Activated T-cell treated with anti-CD3 and anti-CD28 coated beads for 4 hours (primary cell): ENCODE measurements at regions not wholly inside any gene's neighbourhood (a gene's known extent, or its start where the extent isn't known, plus 50 kb on each side); places are given as distances from the start of the nearest gene placed in this dataset.

Experiments
- DNase-seq: peaks from one replicate; pipeline ENCODE4 v3.0.0-alpha.2; 2020

DNA sequence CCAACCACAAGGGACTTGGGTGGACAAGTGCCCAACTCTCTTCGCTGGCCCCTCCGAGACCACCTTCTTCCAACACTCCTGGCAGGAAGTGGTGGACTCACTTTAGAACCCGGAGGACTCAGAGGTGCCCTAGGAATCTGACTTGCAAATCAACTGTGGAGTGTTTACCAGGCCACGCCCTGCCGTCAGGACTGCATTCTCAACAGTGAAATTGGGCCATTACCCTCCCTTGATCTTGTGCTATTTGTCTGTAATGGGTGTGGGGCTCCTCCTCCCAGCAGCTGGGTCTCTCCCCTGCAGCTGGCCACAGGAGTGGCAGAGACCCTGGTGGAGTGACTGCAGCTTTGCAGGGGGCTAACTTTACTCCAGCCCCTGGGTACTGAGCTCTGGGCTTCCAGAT is 212.2 kb upstream of the RPL38 start:
- DNase-seq = no peak

- DNase-seq = no peak
Observed at GRCh38 chr17:73994946-73995345, 208.5 kb upstream of the RPL38 start.

DNA sequence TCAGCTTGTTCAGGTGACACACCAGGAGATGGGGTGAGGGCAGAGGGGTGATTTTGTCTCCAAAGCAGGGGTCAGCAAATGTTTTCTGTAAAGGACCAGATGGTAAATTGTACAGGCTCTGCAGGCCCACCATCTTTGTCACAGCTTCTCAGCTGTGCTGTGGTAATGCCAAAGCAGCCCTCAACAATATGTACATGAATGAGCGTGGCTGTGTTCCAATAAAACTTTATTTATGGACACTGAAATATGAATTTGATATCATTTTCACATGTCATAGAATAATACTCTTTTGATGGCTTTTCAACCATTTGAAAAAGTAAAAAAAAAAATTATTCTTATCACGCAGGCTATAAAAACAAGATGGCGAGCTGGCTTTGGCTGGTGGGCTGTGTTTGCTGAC is 206.4 kb upstream of the RPL38 start:
- no peak for DNase-seq

DNA sequence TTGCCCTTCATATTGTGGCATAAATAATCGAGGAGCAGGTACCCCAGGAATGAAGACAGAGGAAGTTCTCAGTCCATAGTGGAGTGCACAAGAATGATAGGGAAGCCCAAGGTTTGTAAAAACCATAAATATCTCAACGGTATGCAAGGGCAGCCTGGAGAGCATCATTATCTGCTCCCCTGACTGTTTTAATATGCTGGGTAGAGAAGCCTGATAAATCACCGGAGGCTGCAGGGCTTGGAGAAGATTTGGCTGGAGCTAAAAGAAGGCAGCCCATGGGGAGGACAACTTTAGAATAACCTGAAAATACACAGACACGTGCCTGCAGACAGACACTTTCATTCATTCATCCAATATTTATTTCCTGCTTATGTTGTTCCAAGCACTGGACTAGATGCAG is 205.2 kb upstream of the RPL38 start:
- no peak for DNase-seq

- DNase-seq = peak; percentile 47
Observed at GRCh38 chr17:73998653-73999645, 204.5 kb upstream of the RPL38 start.

DNA sequence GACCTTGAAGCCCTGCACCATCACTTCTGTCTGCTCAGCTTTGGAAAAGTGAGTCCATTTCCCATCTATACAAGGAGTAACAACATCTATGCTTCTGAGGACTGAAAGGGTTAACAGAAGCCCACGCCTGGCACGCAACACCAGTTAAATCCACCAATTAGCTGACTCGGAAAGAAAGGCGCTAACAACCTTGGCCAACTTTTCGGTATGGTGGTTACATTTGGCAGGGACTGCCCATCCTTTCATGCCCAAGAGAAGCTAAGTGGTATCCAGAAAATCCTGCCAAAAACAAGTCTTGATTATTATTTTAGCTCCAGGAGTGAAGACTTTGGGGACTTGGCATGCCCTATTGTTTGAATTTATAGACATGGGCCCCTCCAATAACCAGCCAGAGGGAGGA is 202.3 kb upstream of the RPL38 start:
- no peak for DNase-seq

GRCh38 chr17:74002241-74002640 is 201.2 kb upstream of the RPL38 start:
- DNase-seq = no peak

DNA sequence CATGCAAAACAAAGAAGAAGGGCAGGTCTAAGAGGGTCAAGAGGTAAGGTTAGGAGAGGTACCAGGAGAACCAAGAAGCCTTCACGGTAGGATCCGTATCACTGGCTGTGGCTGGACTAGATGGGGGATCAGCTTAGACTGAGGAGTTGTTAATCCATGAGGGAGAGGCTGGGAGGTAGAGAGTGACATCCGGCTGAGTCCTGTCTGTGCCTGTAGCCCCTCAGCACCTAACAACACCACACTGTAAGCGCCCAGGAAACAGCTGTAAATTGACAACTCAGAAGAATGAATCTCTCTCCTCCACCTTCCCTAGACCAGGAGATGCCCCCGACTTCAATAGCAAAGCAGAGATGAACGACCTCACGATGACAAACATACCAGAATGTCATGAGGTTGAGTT is 199.4 kb upstream of the RPL38 start:
- no peak for DNase-seq

DNA sequence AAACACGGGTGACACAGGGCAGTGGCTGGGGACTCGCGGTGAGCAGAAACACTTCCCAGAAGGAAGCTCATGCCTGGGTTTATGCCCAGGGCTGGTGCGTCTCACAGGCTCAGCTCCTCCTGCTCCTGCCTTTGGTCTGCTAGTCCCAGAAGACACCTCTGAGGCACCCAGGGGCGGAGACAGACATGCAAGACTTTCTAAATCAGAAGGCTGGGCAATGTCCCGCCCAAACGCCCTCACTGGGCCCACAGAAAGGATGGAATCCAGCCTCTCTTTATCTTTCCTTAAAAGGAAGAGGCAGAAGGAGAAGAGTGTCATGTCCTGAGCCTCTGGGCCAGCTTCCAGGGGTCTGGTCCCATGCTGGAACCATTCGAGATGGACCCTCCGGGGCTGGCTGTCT is 197.7 kb upstream of the RPL38 start:
- DNase-seq = no peak

DNA sequence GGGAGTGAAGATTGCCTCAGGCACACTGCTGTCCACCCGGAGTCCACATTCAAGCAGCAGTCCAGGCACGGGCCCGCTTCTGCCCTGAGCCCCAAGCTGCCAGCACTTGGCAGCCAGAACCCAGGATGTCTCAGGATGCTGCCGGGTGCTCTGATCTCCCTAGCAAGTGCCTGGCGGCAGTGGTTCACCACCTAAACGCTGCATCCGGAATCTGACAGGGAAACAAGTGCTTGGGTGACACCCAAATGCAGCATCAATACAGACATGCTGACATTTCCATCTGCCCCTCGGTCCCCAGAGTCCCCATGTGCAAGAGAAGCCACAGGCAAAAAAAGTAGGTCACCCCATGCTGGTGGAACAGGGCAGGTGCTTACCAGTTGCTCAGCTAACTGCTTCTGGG is 197.1 kb upstream of the RPL38 start:
- no peak for DNase-seq

GRCh38 chr17:74008196-74008595 is 195.3 kb upstream of the RPL38 start:
- no peak for DNase-seq

- DNase-seq = no peak
Observed at GRCh38 chr17:74009056-74009625, 194.3 kb upstream of the RPL38 start.

- no peak for DNase-seq
Observed at GRCh38 chr17:74010903-74011302, 192.6 kb upstream of the RPL38 start.

- DNase-seq = no peak
Observed at GRCh38 chr17:74011966-74012365, 191.5 kb upstream of the RPL38 start.

DNA sequence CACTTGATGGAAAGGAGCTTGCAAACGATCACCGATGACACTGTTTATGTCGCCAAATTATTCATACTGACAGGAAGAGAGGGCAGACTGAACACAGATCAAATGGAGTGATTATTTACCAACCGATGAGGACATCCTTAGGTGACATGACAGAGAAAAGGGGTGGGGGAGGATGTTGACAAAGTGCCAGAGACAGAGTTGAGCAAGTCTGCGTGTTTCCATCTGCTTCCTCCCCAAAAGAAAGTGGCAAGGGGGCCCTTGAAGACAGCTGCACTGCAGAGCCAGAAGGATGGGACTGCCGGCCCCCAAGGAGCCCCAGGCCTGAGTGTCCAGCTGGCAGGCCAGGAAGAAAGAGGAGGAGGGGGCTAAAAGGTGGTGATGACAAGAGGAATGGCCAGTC is 191.0 kb upstream of the RPL38 start:
- DNase-seq = peak; percentile 5

GRCh38 chr17:74015316-74015715 is 188.2 kb upstream of the RPL38 start:
- DNase-seq = no peak

DNA sequence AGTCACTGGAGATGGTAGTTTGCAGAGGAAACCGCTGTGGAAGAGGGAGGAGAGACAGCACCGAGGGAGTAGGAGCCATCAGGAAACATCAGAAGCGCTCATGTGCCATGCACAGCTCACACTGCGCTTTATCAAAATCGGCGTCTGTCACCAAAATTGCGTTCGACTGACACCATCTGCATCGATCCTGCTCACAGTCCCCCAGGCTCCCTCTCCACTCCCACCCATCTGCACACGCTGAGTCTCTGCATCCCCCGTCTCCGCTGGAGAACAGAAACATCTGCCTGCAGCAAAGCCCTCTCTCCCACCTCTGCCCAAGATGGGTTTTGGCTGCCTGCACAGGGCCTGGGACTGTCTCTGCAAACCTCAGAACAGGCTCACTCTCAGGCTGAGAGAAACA is 187.5 kb upstream of the RPL38 start:
- no peak for DNase-seq

GRCh38 chr17:74016461-74016860 is 187.0 kb upstream of the RPL38 start:
- no peak for DNase-seq

DNA sequence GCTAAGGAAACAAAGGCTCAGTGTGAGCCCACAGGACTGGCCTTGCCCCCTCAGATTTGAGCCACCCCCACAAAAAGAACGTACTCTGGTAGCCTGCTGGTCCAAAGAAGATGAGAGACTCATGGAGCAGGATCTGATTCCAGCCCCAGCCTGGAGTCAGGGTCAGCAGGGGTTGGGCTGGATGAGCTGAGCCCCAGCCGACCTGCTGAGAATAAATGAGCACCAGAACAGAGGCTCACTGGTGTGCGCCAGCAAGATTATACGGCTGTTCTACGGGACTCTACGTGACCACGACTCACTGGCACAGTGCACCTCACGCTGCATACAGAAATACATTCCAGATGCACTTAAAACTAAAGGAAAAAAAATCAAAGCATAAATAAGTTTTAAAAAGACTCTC is 186.0 kb upstream of the RPL38 start:
- DNase-seq = no peak

GRCh38 chr17:74018115-74018514 is 185.4 kb upstream of the RPL38 start:
- no peak for DNase-seq

DNA sequence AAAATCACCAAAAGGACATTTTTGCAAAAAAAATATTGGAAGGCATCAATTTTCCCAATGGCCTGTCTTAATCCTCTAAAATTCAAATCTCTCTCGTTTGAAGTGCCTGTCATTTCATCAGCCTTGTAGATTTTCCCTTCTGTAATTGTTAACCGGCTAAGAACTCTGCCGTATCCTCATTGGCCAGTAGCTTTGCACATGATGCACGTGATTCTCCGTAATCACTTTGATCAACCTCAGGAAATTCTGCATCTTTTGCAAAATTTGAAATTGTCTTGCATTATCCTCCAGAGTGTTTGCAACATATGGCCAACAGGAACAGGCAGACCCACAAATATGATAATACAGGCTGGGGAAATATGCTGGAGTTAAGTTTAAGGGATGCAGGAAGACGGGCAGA is 184.2 kb upstream of the RPL38 start:
- no peak for DNase-seq

GRCh38 chr17:74019860-74020259 is 183.6 kb upstream of the RPL38 start:
- DNase-seq = no peak

DNA sequence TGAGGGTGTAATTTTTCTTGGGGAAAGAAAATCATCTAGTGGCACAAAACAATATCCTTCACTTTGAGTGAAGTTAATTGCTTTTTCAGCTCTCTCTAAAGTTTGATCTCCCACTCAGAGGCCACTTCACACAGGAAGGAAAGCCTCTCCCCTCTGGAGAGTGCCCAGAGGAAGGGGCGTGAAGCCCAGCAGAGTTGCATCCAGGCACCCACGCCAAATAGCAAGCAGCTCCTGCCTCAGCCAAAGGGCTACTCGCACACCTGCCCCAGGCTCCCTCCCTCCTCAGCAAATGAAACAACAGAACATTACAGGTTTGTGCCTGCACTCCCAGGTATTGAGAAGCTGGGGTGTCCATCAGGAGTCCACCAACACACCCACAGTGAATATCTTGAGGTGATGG is 183.0 kb upstream of the RPL38 start:
- no peak for DNase-seq

DNA sequence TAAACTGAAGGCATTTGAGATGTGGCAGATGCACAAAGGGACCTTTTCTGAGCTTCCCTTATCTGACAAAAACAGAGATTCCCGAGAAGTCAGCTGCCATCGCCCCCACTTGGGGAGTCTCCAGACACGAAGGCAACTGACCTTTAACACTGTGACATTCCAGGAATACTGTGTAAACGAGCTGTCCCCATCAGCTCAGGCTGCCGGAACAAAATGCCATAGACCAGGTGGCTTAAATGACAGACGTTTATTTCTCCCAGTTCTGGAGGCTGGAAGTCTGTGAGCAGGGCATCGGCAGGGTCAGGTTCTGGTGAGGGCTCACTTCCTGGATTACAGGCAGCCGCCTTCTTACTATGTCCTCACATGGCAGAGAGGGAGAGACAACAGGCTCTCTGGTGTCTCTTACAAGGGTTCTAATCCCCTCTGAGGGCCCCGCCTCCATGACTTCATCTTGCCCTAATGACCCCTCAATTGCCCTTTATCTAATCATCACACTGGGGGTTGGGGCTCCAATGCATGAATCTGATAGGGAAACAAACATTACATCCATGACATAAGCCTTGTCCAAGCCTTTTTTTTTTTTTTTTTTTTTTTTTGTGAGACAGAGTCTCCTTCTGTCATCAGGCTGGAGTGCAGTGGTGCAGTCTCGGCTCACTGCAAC is 178.5 kb upstream of the RPL38 start:
- no peak for DNase-seq
